ENCODE measurements at regions not wholly inside any gene's neighbourhood (a gene's known extent, or its start where the extent isn't known, plus 50 kb on each side); places are given as distances from the start of the nearest gene placed in this dataset.

GRCh38 chr9:90451804-90452203, 190.8 kb downstream of the DIRAS2 start:
- Mint-ChIP-seq H3K36me3 (ENCODE audit: unreplicated experiment) (no peaks in the 10 kb centered on the region), H3K27ac (ENCODE audit: unreplicated experiment) (no peak overlapping the region), H3K4me1 (ENCODE audit: unreplicated experiment) (peaks cover 20% of the 10 kb centered on the region), H3K27me3 (ENCODE audit: unreplicated experiment) (peaks cover 5% of the 10 kb centered on the region), H3K4me3 (ENCODE audit: unreplicated experiment) (no peak overlapping the region), H3K9me3 (ENCODE audit: unreplicated experiment) (no peaks in the 10 kb centered on the region)
- DNase-seq (ENCODE audit: extremely low spot score, unreplicated experiment) = no peak
- TF ChIP-seq, protein P1, sequence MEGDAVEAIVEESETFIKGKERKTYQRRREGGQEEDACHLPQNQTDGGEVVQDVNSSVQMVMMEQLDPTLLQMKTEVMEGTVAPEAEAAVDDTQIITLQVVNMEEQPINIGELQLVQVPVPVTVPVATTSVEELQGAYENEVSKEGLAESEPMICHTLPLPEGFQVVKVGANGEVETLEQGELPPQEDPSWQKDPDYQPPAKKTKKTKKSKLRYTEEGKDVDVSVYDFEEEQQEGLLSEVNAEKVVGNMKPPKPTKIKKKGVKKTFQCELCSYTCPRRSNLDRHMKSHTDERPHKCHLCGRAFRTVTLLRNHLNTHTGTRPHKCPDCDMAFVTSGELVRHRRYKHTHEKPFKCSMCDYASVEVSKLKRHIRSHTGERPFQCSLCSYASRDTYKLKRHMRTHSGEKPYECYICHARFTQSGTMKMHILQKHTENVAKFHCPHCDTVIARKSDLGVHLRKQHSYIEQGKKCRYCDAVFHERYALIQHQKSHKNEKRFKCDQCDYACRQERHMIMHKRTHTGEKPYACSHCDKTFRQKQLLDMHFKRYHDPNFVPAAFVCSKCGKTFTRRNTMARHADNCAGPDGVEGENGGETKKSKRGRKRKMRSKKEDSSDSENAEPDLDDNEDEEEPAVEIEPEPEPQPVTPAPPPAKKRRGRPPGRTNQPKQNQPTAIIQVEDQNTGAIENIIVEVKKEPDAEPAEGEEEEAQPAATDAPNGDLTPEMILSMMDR (IDR thresholded peaks at IDR 0.05) = no peak

DNA sequence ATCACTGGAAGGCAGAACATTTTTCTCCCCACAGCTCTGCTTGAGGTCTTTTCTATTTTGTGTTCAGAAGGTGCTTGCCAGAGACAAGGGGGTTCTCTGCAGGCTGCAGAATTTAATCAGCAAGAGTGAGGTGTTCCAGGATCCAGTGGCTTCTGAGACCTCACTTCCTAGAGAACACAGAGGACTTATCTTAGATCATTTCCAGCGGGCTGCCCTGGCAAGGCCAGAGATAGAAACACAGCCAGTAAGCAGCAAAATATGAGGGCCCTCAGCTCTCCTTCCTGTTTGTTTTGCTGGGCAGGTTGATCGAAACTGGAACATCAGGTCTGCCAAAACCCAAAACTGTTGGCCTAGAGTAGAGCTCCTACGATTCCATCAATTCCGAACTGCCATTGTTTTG, 187.3 kb downstream of the DIRAS2 start:
- H3K9me3 Mint-ChIP-seq (ENCODE audit: unreplicated experiment) = no peaks in the 10 kb centered on the region
- H3K4me1 Mint-ChIP-seq (ENCODE audit: unreplicated experiment) = peaks cover 27% of the 10 kb centered on the region
- no peaks in the 10 kb centered on the region for H3K36me3 Mint-ChIP-seq (ENCODE audit: unreplicated experiment)
- no peak for DNase-seq (ENCODE audit: extremely low spot score, unreplicated experiment)
- H3K4me3 Mint-ChIP-seq (ENCODE audit: unreplicated experiment) = no peak overlapping the region
- H3K27me3 Mint-ChIP-seq (ENCODE audit: unreplicated experiment) = peaks cover 5% of the 10 kb centered on the region
- H3K27ac Mint-ChIP-seq (ENCODE audit: unreplicated experiment) = no peak overlapping the region
- TF ChIP-seq, protein P1 (IDR thresholded peaks at IDR 0.05) = no peak

GRCh38 chr9:90457386-90458190, 185.0 kb downstream of the DIRAS2 start:
- H3K27me3 Mint-ChIP-seq (ENCODE audit: unreplicated experiment) = no peaks in the 10 kb centered on the region
- H3K9me3 Mint-ChIP-seq (ENCODE audit: unreplicated experiment) = peaks cover 4% of the 10 kb centered on the region
- TF ChIP-seq, protein P1 (IDR thresholded peaks at IDR 0.05) = no peak
- H3K4me1 Mint-ChIP-seq (ENCODE audit: unreplicated experiment) = peaks cover 27% of the 10 kb centered on the region
- peak overlapping the region; percentile 1 for H3K27ac Mint-ChIP-seq (ENCODE audit: unreplicated experiment)
- no peak overlapping the region for H3K4me3 Mint-ChIP-seq (ENCODE audit: unreplicated experiment)
- no peaks in the 10 kb centered on the region for H3K36me3 Mint-ChIP-seq (ENCODE audit: unreplicated experiment)
- DNase-seq (ENCODE audit: extremely low spot score, unreplicated experiment) = no peak

DNA sequence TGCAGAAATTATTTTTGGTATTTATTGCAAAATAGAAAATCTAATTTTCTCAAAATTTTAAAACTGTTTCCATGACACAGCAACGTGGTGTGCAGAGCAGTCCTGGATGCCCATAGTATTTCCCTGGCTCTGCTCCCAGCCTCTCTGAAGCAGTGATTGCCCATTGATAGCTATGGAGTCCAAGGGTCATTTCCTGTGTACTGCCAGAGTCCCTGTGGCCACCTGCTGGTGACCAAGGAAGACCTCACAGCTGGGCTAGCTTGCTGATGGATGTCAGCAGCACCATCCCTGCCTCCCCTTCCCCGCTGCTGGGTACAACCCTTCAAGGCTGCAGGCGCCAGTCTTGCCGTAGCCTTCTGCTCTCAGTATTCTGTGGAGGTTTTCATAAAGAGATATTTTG, 184.1 kb downstream of the DIRAS2 start:
- H3K4me3 Mint-ChIP-seq (ENCODE audit: unreplicated experiment) = no peak overlapping the region
- peak overlapping the region; percentile 41 for H3K27ac Mint-ChIP-seq (ENCODE audit: unreplicated experiment)
- no peak for DNase-seq (ENCODE audit: extremely low spot score, unreplicated experiment)
- peaks cover 4% of the 10 kb centered on the region for H3K9me3 Mint-ChIP-seq (ENCODE audit: unreplicated experiment)
- no peaks in the 10 kb centered on the region for H3K36me3 Mint-ChIP-seq (ENCODE audit: unreplicated experiment)
- TF ChIP-seq, protein P1 (IDR thresholded peaks at IDR 0.05) = peak; percentile 36
- H3K4me1 Mint-ChIP-seq (ENCODE audit: unreplicated experiment) = peaks cover 27% of the 10 kb centered on the region
- H3K27me3 Mint-ChIP-seq (ENCODE audit: unreplicated experiment) = no peaks in the 10 kb centered on the region

DNA sequence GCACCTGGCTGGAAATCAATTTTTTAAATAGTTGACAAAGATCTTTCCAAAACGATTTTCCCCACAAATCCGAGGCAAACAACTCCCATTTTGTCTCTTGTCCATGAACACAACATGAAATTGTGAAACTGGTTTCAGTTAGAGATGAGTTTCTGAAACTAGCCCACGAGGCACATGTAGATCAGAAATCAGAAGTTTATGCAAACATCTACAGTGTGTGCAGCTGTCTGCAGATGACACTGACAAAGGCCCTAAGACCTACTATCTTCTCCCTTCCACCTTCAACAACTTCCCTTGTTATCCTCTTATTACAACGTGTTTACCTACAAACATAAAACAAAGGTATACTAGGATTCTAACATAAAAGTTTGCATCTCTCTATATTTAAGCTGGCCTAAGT, 183.3 kb downstream of the DIRAS2 start:
- Mint-ChIP-seq H3K9me3 (ENCODE audit: unreplicated experiment) (peaks cover 4% of the 10 kb centered on the region), H3K27me3 (ENCODE audit: unreplicated experiment) (no peaks in the 10 kb centered on the region), H3K27ac (ENCODE audit: unreplicated experiment) (no peak overlapping the region), H3K36me3 (ENCODE audit: unreplicated experiment) (no peaks in the 10 kb centered on the region), H3K4me3 (ENCODE audit: unreplicated experiment) (no peak overlapping the region), H3K4me1 (ENCODE audit: unreplicated experiment) (peaks cover 26% of the 10 kb centered on the region)
- TF ChIP-seq, protein P1 (IDR thresholded peaks at IDR 0.05) = no peak
- no peak for DNase-seq (ENCODE audit: extremely low spot score, unreplicated experiment)
